ENCODE measurements at regions not wholly inside any gene's neighbourhood (a gene's known extent, or its start where the extent isn't known, plus 50 kb on each side); places are given as distances from the start of the nearest gene placed in this dataset.

GRCh38 chr11:43071338-43071737 lies 240.5 kb upstream of the API5 start:
- no peaks in the 10 kb centered on the region for H4K20me1 ChIP-seq (ENCODE audit: insufficient read depth)
- H3F3A ChIP-seq (ENCODE audit: insufficient read depth, low read length, poor library complexity, severe bottlenecking) = no peaks in the 10 kb centered on the region
- TF ChIP-seq REST (IDR thresholded peaks at IDR 0.05; ENCODE audit: borderline replicate concordance) (no peak), SMC3 (conservative IDR thresholded peaks at IDR 0.05; ENCODE audit: poor library complexity) (no peak), POLR2AphosphoS5 (IDR thresholded peaks at IDR 0.05) (no peak), CTCF (IDR thresholded peaks at IDR 0.05; ENCODE audit: poor library complexity, severe bottlenecking) (no peak), RAD21 (conservative IDR thresholded peaks at IDR 0.05) (no peak), TAF1 (IDR thresholded peaks at IDR 0.05; ENCODE audit: low read depth) (no peak)
- H3K9me3 ChIP-seq (ENCODE audit: low read length) = no peaks in the 10 kb centered on the region
- no peak overlapping the region for H2AFZ ChIP-seq (ENCODE audit: low read depth, low read length)
- H3K79me2 ChIP-seq (replicated peaks; ENCODE audit: insufficient read depth, low read length) = no peaks in the 10 kb centered on the region
- no peaks in the 10 kb centered on the region for H3K36me3 ChIP-seq (ENCODE audit: insufficient read depth, low read length)
- no peak overlapping the region for H3K27ac ChIP-seq (ENCODE audit: low read length)
- H3K27me3 ChIP-seq (ENCODE audit: insufficient read depth, low read depth, low read length) = no peaks in the 10 kb centered on the region
- H3K9ac ChIP-seq (ENCODE audit: low read length) = no peak overlapping the region
- no peaks in the 10 kb centered on the region for H3K9me2 ChIP-seq (ENCODE audit: insufficient read depth, low read length)
- H3K4me2 ChIP-seq (ENCODE audit: low read length) = no peak overlapping the region
- no peak overlapping the region for H3K4me3 ChIP-seq (ENCODE audit: low read length)

GRCh38 chr11:43072096-43072495 lies 239.7 kb upstream of the API5 start:
- H3K27ac ChIP-seq (ENCODE audit: low read length) = no peak overlapping the region
- H3F3A ChIP-seq (ENCODE audit: insufficient read depth, low read length, poor library complexity, severe bottlenecking) = no peaks in the 10 kb centered on the region
- no peaks in the 10 kb centered on the region for H3K79me2 ChIP-seq (replicated peaks; ENCODE audit: insufficient read depth, low read length)
- no peak overlapping the region for H3K4me3 ChIP-seq (ENCODE audit: low read length)
- no peaks in the 10 kb centered on the region for H3K9me2 ChIP-seq (ENCODE audit: insufficient read depth, low read length)
- H3K4me2 ChIP-seq (ENCODE audit: low read length) = no peak overlapping the region
- no peaks in the 10 kb centered on the region for H4K20me1 ChIP-seq (ENCODE audit: insufficient read depth)
- no peak for TF ChIP-seq CTCF (IDR thresholded peaks at IDR 0.05; ENCODE audit: poor library complexity, severe bottlenecking)
- H3K36me3 ChIP-seq (ENCODE audit: insufficient read depth, low read length) = no peaks in the 10 kb centered on the region
- H2AFZ ChIP-seq (ENCODE audit: low read depth, low read length) = no peak overlapping the region
- H3K9me3 ChIP-seq (ENCODE audit: low read length) = no peaks in the 10 kb centered on the region
- no peak overlapping the region for H3K9ac ChIP-seq (ENCODE audit: low read length)
- H3K27me3 ChIP-seq (ENCODE audit: insufficient read depth, low read depth, low read length) = no peaks in the 10 kb centered on the region

- H3K9ac ChIP-seq (ENCODE audit: low read length) = no peak overlapping the region
- H3K9me2 ChIP-seq (ENCODE audit: insufficient read depth, low read length) = no peaks in the 10 kb centered on the region
- no peaks in the 10 kb centered on the region for H3K79me2 ChIP-seq (replicated peaks; ENCODE audit: insufficient read depth, low read length)
- no peaks in the 10 kb centered on the region for H3F3A ChIP-seq (ENCODE audit: insufficient read depth, low read length, poor library complexity, severe bottlenecking)
- H4K20me1 ChIP-seq (ENCODE audit: insufficient read depth) = no peaks in the 10 kb centered on the region
- TF ChIP-seq RAD21 (conservative IDR thresholded peaks at IDR 0.05) (no peak), MXI1 (conservative IDR thresholded peaks at IDR 0.05; ENCODE audit: poor library complexity, severe bottlenecking) (no peak)
- H3K4me2 ChIP-seq (ENCODE audit: low read length) = no peak overlapping the region
- no peaks in the 10 kb centered on the region for H3K36me3 ChIP-seq (ENCODE audit: insufficient read depth, low read length)
- no peaks in the 10 kb centered on the region for H3K9me3 ChIP-seq (ENCODE audit: low read length)
- H2AFZ ChIP-seq (ENCODE audit: low read depth, low read length) = no peak overlapping the region
- no peak overlapping the region for H3K4me3 ChIP-seq (ENCODE audit: low read length)
- no peaks in the 10 kb centered on the region for H3K27me3 ChIP-seq (ENCODE audit: insufficient read depth, low read depth, low read length)
- no peak overlapping the region for H3K27ac ChIP-seq (ENCODE audit: low read length)
These were observed 238.9 kb upstream of the API5 start for GRCh38 chr11:43072911-43073310.
